Keratinocyte (primary cell): ENCODE measurements at regions not wholly inside any gene's neighbourhood (a gene's known extent, or its start where the extent isn't known, plus 50 kb on each side); places are given as distances from the start of the nearest gene placed in this dataset.

ENCODE experiments used
- EZH2 ChIP-seq: IDR thresholded peaks from one replicate; pipeline ENCODE4 v1.6.1; 2012; ENCODE audit warnings: inconsistent platforms, mild to moderate bottlenecking, low read length, moderate library complexity
- TF ChIP-seq, protein P1 (sequence below), 3 experiments: IDR thresholded peaks in 1 of 3; conservative IDR thresholded peaks in 1 of 3; optimal IDR thresholded peaks in 1 of 3; 2 replicates in 2 of 3; 3 replicates in 1 of 3; pipeline versions ENCODE3 to v1.5.1; 2011; ENCODE audit warnings: low read length in 3 of 3, mild to moderate bottlenecking in 3 of 3, moderate library complexity in 2 of 3, control low read depth in 1 of 3, inconsistent platforms in 1 of 3; ENCODE audit not compliant: insufficient read depth in 2 of 3; ENCODE audit errors: extremely low read depth in 1 of 3

DNA sequence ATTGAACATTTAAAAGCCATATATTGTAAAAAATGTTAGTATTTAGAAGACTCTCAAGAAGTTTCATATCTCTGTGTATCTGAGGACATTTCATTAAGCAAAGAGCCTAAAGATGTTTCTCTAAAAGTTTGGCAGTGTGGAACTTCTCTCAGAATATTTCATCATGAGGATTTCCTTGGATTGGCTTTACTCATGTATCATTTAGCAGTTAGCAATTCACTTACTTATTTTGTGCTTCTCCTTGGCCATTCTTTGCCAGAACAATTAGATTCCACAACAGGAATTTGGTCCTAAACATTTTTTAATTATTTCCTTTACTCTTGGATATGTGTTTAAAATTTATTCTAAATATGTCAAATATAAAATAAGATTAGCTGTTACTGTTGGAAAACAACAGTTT, 345.0 kb upstream of the LRRTM4 start:
- TF ChIP-seq, protein P1, sequence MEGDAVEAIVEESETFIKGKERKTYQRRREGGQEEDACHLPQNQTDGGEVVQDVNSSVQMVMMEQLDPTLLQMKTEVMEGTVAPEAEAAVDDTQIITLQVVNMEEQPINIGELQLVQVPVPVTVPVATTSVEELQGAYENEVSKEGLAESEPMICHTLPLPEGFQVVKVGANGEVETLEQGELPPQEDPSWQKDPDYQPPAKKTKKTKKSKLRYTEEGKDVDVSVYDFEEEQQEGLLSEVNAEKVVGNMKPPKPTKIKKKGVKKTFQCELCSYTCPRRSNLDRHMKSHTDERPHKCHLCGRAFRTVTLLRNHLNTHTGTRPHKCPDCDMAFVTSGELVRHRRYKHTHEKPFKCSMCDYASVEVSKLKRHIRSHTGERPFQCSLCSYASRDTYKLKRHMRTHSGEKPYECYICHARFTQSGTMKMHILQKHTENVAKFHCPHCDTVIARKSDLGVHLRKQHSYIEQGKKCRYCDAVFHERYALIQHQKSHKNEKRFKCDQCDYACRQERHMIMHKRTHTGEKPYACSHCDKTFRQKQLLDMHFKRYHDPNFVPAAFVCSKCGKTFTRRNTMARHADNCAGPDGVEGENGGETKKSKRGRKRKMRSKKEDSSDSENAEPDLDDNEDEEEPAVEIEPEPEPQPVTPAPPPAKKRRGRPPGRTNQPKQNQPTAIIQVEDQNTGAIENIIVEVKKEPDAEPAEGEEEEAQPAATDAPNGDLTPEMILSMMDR (optimal IDR thresholded peaks at IDR 0.05 in 1 of 3, IDR thresholded peaks at IDR 0.05 in 1 of 3, conservative IDR thresholded peaks at IDR 0.05 in 1 of 3; ENCODE audit: extremely low read depth in 1 of 3, insufficient read depth in 2 of 3, low read length in 3 of 3), result no peak
- no peak for TF ChIP-seq EZH2
